ENCODE measurements at regions not wholly inside any gene's neighbourhood (a gene's known extent, or its start where the extent isn't known, plus 50 kb on each side); places are given as distances from the start of the nearest gene placed in this dataset.

- TF ChIP-seq CTCF (conservative IDR thresholded peaks at IDR 0.05; ENCODE audit: low read depth, low read length) (no peak), EZH2 (IDR thresholded peaks at IDR 0.05; ENCODE audit: low read length, unreplicated experiment) (no peak), EZH2phosphoT487 (IDR thresholded peaks at IDR 0.05; ENCODE audit: borderline replicate concordance, low read length) (no peak)
These were observed 134.7 kb downstream of the LYPLAL1 start for GRCh38 chr1:219308367-219308766.

All from PC-3 (cell line).